CD4-positive, alpha-beta memory T cell (primary cell): ENCODE measurements at regions not wholly inside any gene's neighbourhood (a gene's known extent, or its start where the extent isn't known, plus 50 kb on each side); places are given as distances from the start of the nearest gene placed in this dataset.
"Not testable (repeated sequence)": the region's sequence is repeated elsewhere in the genome, so short reads cannot be mapped to it uniquely, and the experiment has no call there.

ENCODE experiments used
- CTCF ChIA-PET: fragments of 350-600 bp; sonication (Branson Sonifier 250); formaldehyde crosslinking; loops from one replicate; lab custom pipeline; 2021; ENCODE audit warnings: inconsistent platforms; ENCODE audit not compliant: partially characterized antibody; lab: Charles Lee
- POLR2A ChIA-PET: fragments of 350-600 bp; sonication (Branson Sonifier 250); formaldehyde crosslinking; loops from one replicate; lab custom pipeline; 2021; ENCODE audit not compliant: partially characterized antibody; lab: Charles Lee
- DNase-seq, 5 donors: peaks; one replicate each; pipeline versions ENCODE4 v3.0.0 to v3.0.0-alpha.2; 2020 to 2022; ENCODE audit warnings: mixed read lengths in 1 of 5
- H3K27ac ChIP-seq: one replicate; pipeline ENCODE4 v1.7.0; 2013; ENCODE audit warnings: low read depth, low read length
- H3K27me3 ChIP-seq: 2 replicates; pipeline ENCODE4 v1.7.0; 2013; ENCODE audit warnings: mild to moderate bottlenecking, low read length, moderate library complexity; ENCODE audit not compliant: insufficient read depth
- H3K36me3 ChIP-seq: 2 replicates; pipeline ENCODE4 v1.7.0; 2013; ENCODE audit warnings: mild to moderate bottlenecking, low read length, moderate library complexity; ENCODE audit not compliant: insufficient read depth
- H3K4me1 ChIP-seq: 2 replicates; pipeline ENCODE4 v1.7.0; 2013; ENCODE audit warnings: mild to moderate bottlenecking, low read length, moderate library complexity; ENCODE audit not compliant: insufficient read depth
- H3K4me3 ChIP-seq, 2 donors: one replicate each; pipeline ENCODE4 v1.7.0; 2013; ENCODE audit warnings: low read length in 2 of 2, mild to moderate bottlenecking in 1 of 2
- H3K9me3 ChIP-seq, 2 donors: one replicate each; pipeline ENCODE4 v1.7.0; 2013; ENCODE audit warnings: low read length in 2 of 2, control low read depth in 1 of 2; ENCODE audit not compliant: control insufficient read depth in 1 of 2
- H3K27ac Mint-ChIP-seq, 7 donors: one replicate each; pipeline ENCODE4 v1.8.0; 2020 to 2021; ENCODE audit warnings: mixed read lengths in 7 of 7, mild to moderate bottlenecking in 6 of 7, inconsistent platforms in 3 of 7, moderate library complexity in 3 of 7
- H3K27me3 Mint-ChIP-seq, 2 donors: one replicate each; pipeline ENCODE4 v1.8.0; 2020 to 2021; ENCODE audit warnings: mixed read lengths in 2 of 2
- H3K36me3 Mint-ChIP-seq, 2 donors: one replicate each; pipeline ENCODE4 v1.8.0; 2020 to 2021; ENCODE audit warnings: mixed read lengths in 2 of 2, inconsistent platforms in 1 of 2, mild to moderate bottlenecking in 1 of 2
- H3K4me1 Mint-ChIP-seq, 4 donors: one replicate each; pipeline ENCODE4 v1.8.0; 2020 to 2021; ENCODE audit warnings: mixed read lengths in 4 of 4, mild to moderate bottlenecking in 1 of 4
- H3K4me3 Mint-ChIP-seq, 8 donors: one replicate each; pipeline ENCODE4 v1.8.0; 2020 to 2021; ENCODE audit warnings: mixed read lengths in 8 of 8, mild to moderate bottlenecking in 7 of 8, moderate library complexity in 6 of 8, inconsistent platforms in 3 of 8
- H3K9me3 Mint-ChIP-seq, 8 donors: one replicate each; pipeline ENCODE4 v1.8.0; 2020 to 2021; ENCODE audit warnings: mixed read lengths in 8 of 8, mild to moderate bottlenecking in 5 of 8, inconsistent platforms in 3 of 8, moderate library complexity in 1 of 8
- intact Hi-C: fragments of 100-400 bp; cut with micrococcal nuclease; formaldehyde crosslinking; loops from one replicate; pipeline ENCODE4 v1.15.1; 2023

DNA sequence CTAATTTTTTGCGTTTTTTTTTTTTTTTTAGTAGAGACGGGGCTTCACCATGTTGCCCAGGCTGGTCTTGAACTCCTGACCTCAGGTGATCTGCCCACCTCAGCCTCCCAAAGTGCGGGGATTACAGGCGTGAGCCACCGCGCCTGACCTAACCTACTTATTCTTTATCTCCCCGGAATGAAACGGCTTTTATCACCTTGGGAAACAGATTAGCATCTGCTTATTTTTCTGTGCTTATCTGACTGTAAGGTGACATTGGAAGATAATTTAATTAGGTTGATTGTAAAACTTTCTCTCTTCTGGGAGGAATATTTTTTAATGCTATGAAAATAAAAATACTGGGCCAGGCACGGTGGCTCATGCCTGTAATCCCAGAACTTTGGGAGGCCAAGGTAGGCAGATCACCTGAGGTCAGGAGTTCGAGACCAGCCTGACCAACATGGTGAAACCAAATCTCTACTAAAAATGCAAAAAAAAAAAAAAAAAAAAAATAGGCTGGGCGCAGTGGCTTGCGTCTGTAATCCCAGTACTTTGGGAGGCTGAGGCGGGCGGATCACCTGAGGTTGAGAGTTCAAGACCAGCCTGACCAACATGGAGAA lies 70.2 kb upstream of the METTL9 start:
- H3K36me3 ChIP-seq, H3K4me1 Mint-ChIP-seq, POLR2A ChIA-PET, H3K36me3 Mint-ChIP-seq, H3K9me3 ChIP-seq, H3K27me3 ChIP-seq, H3K9me3 Mint-ChIP-seq, CTCF ChIA-PET, H3K4me1 ChIP-seq, H3K27me3 Mint-ChIP-seq, H3K4me3 ChIP-seq, H3K4me3 Mint-ChIP-seq, DNase-seq, H3K27ac Mint-ChIP-seq, intact Hi-C loops, H3K27ac ChIP-seq: not testable (repeated sequence)

DNA sequence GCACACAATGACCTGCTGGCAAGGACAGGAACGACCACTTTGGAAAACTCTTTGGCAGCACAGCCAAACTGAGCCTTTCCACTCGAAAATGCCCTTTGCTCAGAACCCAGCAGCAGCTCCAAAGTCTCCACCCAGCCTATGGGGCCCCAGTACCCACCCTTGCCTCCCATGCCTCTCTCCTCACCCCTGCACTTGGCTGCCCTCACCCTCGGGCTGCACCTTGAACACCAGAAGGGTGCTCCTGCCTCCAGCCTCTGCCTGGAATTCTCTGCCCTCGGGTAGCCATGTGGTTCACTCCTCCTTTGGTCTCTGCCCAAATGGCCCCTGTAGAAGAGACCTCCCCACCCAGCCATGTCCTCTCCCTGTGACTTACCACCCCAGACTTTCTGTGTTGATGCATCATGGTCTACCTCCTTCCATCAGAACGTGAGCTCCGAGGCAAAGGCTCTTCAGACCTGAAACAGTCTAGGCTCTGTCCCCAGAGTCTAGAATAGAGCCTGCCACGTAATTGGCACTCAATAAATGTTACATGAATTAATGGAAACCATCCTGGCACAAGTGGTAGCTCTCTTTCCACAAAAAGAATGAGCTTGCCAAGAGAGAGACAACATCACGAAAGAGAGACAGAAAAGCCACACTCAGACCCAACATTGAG lies 68.5 kb upstream of the METTL9 start:
- H3K27me3 ChIP-seq, H3K36me3 ChIP-seq, H3K27me3 Mint-ChIP-seq, H3K9me3 Mint-ChIP-seq, H3K27ac Mint-ChIP-seq, H3K4me1 ChIP-seq, H3K36me3 Mint-ChIP-seq, intact Hi-C loops, H3K4me3 ChIP-seq, H3K27ac ChIP-seq, H3K4me1 Mint-ChIP-seq, CTCF ChIA-PET, H3K9me3 ChIP-seq, H3K4me3 Mint-ChIP-seq, DNase-seq: not testable (repeated sequence)
- POLR2A ChIA-PET, result interaction anchor here (1.5 kb wide), 1 partner anchor 11 kb away, joined by 3 read pairs; no protein-coding TSS in a partner anchor

DNA sequence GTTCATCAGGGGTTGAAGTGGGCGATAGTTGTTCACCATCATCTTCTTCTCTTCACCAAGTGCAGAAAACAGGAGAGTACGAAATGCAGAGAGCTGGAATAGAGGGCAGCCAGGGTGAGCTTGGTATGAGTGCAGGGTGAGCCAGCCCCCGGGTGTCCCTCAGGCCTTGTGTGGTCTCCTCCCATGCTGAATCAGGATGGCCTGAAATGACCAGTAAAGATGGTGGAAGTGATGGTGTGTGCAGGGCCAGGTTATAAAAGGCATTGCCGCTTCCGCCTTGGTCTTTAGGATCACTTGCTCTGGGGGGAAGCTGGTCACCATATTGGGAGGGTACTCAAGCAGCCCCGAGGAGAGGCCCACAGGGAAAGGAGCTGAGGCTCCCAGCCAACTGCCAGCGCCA lies 66.4 kb upstream of the METTL9 start:
- H3K27me3 ChIP-seq, H3K4me1 Mint-ChIP-seq, H3K36me3 ChIP-seq, H3K4me3 Mint-ChIP-seq, CTCF ChIA-PET, H3K27ac Mint-ChIP-seq, POLR2A ChIA-PET, H3K4me1 ChIP-seq, DNase-seq, H3K36me3 Mint-ChIP-seq, H3K9me3 Mint-ChIP-seq, H3K9me3 ChIP-seq, H3K4me3 ChIP-seq, H3K27me3 Mint-ChIP-seq, intact Hi-C loops, H3K27ac ChIP-seq: not testable (repeated sequence)

DNA sequence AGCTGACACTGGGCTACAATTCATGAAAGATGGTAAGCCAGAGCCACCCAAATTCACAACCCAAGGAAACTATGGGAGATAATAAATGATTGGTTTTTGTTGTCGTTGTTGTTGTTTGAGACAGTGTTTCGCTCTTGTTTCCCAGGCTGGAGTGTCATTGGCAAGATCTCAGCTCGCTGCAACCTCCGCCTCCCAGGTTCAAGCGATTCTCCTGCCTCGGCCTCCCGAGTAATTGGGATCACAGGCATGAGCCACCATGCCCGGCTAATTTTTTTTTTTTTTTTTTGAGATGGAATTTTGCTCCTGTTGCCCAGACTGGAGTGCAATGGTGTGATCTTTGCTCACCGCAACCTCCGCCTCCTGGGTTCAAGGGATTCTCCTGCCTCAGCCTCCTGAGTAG lies 65.9 kb upstream of the METTL9 start:
- POLR2A ChIA-PET, CTCF ChIA-PET: not testable (repeated sequence)

DNA sequence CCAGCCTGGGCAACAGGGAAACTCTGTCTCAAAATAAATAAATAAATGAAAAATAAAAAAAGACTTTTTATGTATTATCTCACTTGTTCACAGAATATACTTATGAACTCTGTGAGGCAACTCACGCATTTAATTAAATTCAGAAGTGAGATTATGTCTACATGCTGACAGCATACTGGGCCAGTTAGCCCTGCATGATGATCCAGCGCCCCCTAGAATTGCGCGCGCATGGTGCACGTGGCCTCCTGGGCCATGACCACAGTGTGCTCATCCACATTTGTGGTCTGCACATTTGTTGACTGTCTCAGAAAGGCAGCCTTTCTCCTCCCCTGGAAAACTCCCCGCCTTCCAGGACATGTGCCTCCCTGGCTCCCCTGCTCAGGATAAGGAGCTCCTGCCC lies 64.8 kb upstream of the METTL9 start:
- H3K27ac Mint-ChIP-seq, H3K4me3 Mint-ChIP-seq, H3K27ac ChIP-seq, H3K36me3 Mint-ChIP-seq, intact Hi-C loops, H3K27me3 Mint-ChIP-seq, H3K9me3 ChIP-seq, H3K27me3 ChIP-seq, H3K4me1 Mint-ChIP-seq, POLR2A ChIA-PET, H3K4me3 ChIP-seq, H3K9me3 Mint-ChIP-seq, DNase-seq, H3K36me3 ChIP-seq, CTCF ChIA-PET, H3K4me1 ChIP-seq: not testable (repeated sequence)

More for the DNA sequence above, 65.9 kb upstream of the METTL9 start:
- H3K4me1 ChIP-seq, H3K9me3 Mint-ChIP-seq, H3K4me3 ChIP-seq, H3K36me3 ChIP-seq, H3K27ac Mint-ChIP-seq, H3K27ac ChIP-seq, intact Hi-C loops, H3K27me3 Mint-ChIP-seq, H3K36me3 Mint-ChIP-seq, DNase-seq, H3K4me3 Mint-ChIP-seq, H3K9me3 ChIP-seq, H3K4me1 Mint-ChIP-seq, H3K27me3 ChIP-seq: not testable (repeated sequence)

DNA sequence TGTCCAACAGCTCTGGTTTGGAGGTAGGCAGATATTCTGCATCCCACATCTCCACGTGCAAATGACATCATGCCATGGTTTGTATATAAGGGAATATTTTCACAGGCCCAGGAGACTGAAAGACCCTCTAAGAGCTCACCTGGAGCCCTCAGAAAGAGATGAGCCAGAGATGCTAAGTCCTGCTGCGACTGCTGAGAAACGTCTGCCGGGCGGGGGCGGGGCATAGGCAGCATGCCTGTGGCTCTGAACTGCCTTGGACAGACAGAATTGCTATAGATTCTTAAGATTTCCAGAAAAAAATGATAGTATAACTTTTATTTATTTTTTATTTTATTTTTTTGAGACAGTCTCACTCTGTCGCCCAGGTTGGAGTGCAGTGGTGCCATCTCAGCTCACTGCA lies 64.2 kb upstream of the METTL9 start:
- H3K27ac Mint-ChIP-seq, H3K4me1 ChIP-seq, POLR2A ChIA-PET, H3K4me1 Mint-ChIP-seq, H3K4me3 Mint-ChIP-seq, intact Hi-C loops, H3K4me3 ChIP-seq, H3K9me3 Mint-ChIP-seq, H3K27me3 Mint-ChIP-seq, H3K9me3 ChIP-seq, CTCF ChIA-PET, H3K27me3 ChIP-seq, DNase-seq, H3K36me3 ChIP-seq, H3K27ac ChIP-seq, H3K36me3 Mint-ChIP-seq: not testable (repeated sequence)

DNA sequence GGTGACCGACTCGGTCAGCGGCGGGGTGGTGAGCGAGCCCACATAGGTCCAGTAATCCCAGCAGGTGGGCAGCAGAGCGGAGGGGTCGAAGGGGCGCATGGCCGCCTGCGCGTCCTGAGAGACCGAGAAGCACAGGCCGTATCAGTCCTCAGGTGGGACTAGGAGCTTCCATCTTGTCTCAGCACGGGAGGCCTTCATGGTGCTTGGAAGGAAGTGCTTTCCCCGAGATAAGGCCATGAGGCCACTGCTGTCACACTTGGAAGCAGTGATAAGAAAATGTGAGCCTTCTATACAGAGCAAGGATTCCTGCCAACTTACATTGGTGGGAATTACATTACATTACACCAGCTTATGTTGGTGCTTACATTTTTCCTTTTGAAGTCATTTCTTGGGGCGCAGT lies 62.6 kb upstream of the METTL9 start:
- intact Hi-C loops, H3K27ac Mint-ChIP-seq: not testable (repeated sequence)

DNA sequence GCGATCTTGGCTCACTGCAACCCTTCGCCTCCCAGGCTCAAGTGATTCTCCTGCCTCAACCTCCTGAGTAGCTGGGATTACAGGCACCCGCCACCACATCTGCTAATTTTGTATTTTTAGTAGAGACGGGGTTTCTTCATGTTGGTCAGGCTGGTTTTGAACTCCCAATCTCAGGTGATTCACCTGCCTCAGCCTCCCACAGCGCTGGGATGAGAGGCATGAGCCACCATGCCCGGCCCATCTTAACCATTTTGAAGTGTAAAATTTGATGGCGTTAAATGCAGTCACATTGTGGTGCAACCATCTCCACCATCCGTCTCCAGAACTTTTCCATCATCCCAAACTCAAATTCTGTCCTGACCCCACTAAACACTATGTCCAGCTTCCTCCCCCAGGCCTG lies 61.8 kb upstream of the METTL9 start:
- H3K27me3 Mint-ChIP-seq, H3K4me1 ChIP-seq, H3K9me3 Mint-ChIP-seq, H3K4me1 Mint-ChIP-seq, intact Hi-C loops, H3K4me3 ChIP-seq, CTCF ChIA-PET, H3K27ac Mint-ChIP-seq, H3K9me3 ChIP-seq, H3K36me3 Mint-ChIP-seq, H3K36me3 ChIP-seq, H3K4me3 Mint-ChIP-seq, POLR2A ChIA-PET, H3K27me3 ChIP-seq, DNase-seq, H3K27ac ChIP-seq: not testable (repeated sequence)

More for the DNA sequence above, 62.6 kb upstream of the METTL9 start:
- H3K27me3 ChIP-seq, DNase-seq, H3K4me1 Mint-ChIP-seq, H3K9me3 ChIP-seq, H3K27ac ChIP-seq, CTCF ChIA-PET, H3K4me3 ChIP-seq, H3K36me3 ChIP-seq, H3K27me3 Mint-ChIP-seq, H3K4me3 Mint-ChIP-seq, H3K4me1 ChIP-seq, H3K9me3 Mint-ChIP-seq, POLR2A ChIA-PET, H3K36me3 Mint-ChIP-seq: not testable (repeated sequence)
